BJ (cell line): ENCODE measurements at regions not wholly inside any gene's neighbourhood (a gene's known extent, or its start where the extent isn't known, plus 50 kb on each side); places are given as distances from the start of the nearest gene placed in this dataset.

Source experiments
- CTCF ChIA-PET: fragments of 350-600 bp; formaldehyde crosslinking; extraction: SDS; loops from one replicate; lab custom pipeline; 2021; ENCODE audit warnings: antibody characterized with exemption, inconsistent platforms; lab: Yijun Ruan, JAX
- POLR2A ChIA-PET: fragments of 300-600 bp; sonication (Branson Sonifier 250); formaldehyde crosslinking; extraction: SDS; loops from one replicate; lab custom pipeline; 2021; ENCODE audit warnings: antibody characterized with exemption; lab: Charles Lee
- DNase-seq: peaks from one replicate; pipeline ENCODE4 v3.0.0-alpha.2; 2011; ENCODE audit warnings: low read depth
- H3K27me3 ChIP-seq: 2 replicates; pipeline ENCODE4 v1.6.0; 2011; ENCODE audit warnings: low read length; ENCODE audit not compliant: control insufficient read depth, insufficient read depth
- H3K36me3 ChIP-seq: 2 replicates; pipeline ENCODE4 v1.5.1; 2011; ENCODE audit warnings: low read length; ENCODE audit not compliant: control insufficient read depth, insufficient read depth
- H3K4me3 ChIP-seq: 2 replicates; pipeline ENCODE4 v1.5.1; 2011; ENCODE audit warnings: low read depth, mild to moderate bottlenecking, control low read depth, low read length
- CTCF ChIP-seq: IDR thresholded peaks from 2 replicates; pipeline ENCODE4 v1.5.1; 2011; ENCODE audit warnings: low read depth, mild to moderate bottlenecking, control low read depth, inconsistent platforms, low read length, moderate library complexity; ENCODE audit not compliant: insufficient read depth

DNA sequence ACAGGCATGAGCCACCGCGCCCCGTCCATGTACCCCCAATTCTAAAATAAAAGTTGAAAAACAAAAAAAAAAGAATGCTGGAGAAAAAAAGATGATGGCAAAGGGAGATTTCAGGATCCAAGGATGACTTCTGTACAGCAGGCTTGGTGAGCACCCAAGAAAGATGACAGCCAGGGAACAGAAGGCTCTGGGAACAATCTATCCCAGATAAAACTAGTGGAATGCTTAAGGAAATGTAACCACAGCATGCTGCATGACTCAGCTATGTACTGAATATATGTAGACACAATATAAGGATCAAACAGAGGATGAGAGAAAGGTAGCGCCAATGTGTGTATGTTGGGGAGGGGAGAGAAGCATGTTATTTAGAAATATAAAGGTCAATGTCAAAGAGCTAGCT is 123.7 kb upstream of the TMTC1 start:
- Histone ChIP-seq H3K27me3 (no peaks in the 10 kb centered on the region), H3K4me3 (no peak overlapping the region), H3K36me3 (no peaks in the 10 kb centered on the region)
- POLR2A ChIA-PET = no interaction called here
- no peak for TF ChIP-seq CTCF
- CTCF ChIA-PET = interaction anchor here (0.6 kb wide), 1 partner anchor 737 kb away, joined by 4 read pairs; no protein-coding TSS in a partner anchor
- no peak for DNase-seq

- H3K27me3 ChIP-seq = no peaks in the 10 kb centered on the region
- H3K4me3 ChIP-seq = no peak overlapping the region
- no peaks in the 10 kb centered on the region for H3K36me3 ChIP-seq
- DNase-seq = no peak
- CTCF ChIA-PET = interaction anchor here (0.6 kb wide), 1 partner anchor 162 kb away, joined by 3 read pairs; no protein-coding TSS in a partner anchor
- TF ChIP-seq CTCF = no peak
- POLR2A ChIA-PET = no interaction called here
Observed at GRCh38 chr12:29902043-29902442, 118.3 kb upstream of the TMTC1 start.

DNA sequence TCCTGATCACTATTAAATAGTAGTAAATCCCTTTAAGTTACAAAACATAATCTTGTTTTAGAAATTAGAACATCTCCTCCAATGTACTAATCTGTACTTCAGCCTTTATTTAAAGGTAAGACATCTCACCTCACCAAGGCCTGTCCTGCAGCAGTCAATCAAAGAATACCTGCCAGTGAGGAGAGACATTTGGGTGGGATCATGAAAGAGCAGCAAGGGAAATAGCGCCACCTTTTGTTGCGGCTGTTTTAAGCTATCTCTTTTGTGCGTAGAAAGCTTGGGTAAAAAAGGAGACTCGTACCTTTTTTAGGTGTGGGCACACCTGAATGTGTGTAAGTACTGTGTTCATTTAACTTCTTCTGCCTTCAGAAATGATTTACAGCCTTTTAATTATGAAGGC is 117.8 kb upstream of the TMTC1 start:
- CTCF ChIA-PET = interaction anchor here (0.6 to 2.3 kb wide), 2 partner anchors 12 to 163 kb away, joined by 3 to 7 read pairs; no protein-coding TSS in a partner anchor

DNA sequence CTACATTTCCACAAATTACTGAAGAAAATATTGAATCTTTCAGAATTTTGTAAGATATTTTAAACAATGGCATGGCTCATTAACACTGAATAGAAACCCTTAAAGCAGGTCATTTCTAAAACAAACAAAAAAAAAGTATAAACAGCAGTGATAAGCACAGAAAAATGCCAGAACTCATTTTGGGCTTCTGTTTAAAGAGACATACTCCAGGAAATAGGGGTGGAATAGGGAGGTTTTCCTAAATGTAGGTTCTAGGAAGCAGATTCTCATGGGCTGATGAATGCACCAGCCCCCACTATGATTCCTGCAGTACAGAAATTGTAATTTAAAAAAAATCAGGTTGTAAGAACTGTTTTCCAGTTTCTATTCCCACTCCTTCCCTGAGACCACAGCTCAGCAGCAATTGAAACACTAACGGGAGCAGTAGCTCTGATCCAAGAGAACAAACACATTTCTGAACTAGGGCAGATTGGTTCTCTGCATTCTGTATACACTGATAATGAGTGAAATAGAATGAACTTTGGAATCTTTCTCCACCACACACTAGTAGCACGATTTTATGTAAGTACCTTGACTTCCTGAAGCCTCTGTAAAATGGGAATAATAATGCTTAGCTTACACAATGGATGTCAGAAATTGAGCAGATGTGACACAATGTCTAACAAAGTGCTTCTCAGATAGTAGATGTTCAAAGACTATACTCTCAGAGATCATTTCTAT is 115.6 kb upstream of the TMTC1 start:
- POLR2A ChIA-PET = no interaction called here
- H3K27me3 ChIP-seq = no peaks in the 10 kb centered on the region
- no peak overlapping the region for H3K4me3 ChIP-seq
- TF ChIP-seq CTCF = no peak
- no peaks in the 10 kb centered on the region for H3K36me3 ChIP-seq
- DNase-seq = no peak
- CTCF ChIA-PET = interaction anchor here (2.3 kb wide), 1 partner anchor 9 kb away, joined by 7 read pairs; no protein-coding TSS in a partner anchor

More for the DNA sequence above, 117.8 kb upstream of the TMTC1 start:
- no peak overlapping the region for H3K4me3 ChIP-seq
- POLR2A ChIA-PET = no interaction called here
- no peaks in the 10 kb centered on the region for H3K36me3 ChIP-seq
- TF ChIP-seq CTCF = no peak
- DNase-seq = no peak
- no peaks in the 10 kb centered on the region for H3K27me3 ChIP-seq

GRCh38 chr12:29895966-29896365 is 112.2 kb upstream of the TMTC1 start:
- Histone ChIP-seq H3K36me3 (no peaks in the 10 kb centered on the region), H3K27me3 (no peaks in the 10 kb centered on the region), H3K4me3 (no peak overlapping the region)
- ChIA-PET CTCF (interaction anchor here (0.6 kb wide), 1 partner anchor 31 kb away, joined by 3 read pairs; no protein-coding TSS in a partner anchor), POLR2A (no interaction called here)
- no peak for TF ChIP-seq CTCF
- DNase-seq = no peak
